HEK293 (cell line): ENCODE measurements at regions not wholly inside any gene's neighbourhood (a gene's known extent, or its start where the extent isn't known, plus 50 kb on each side); places are given as distances from the start of the nearest gene placed in this dataset.

Experiments
- EGR2 ChIP-seq: fragments of 450-650 bp; formaldehyde crosslinking; IDR thresholded peaks from 2 replicates; pipeline ENCODE4 v1.5.1; 2016; ENCODE audit warnings: low read depth, missing biosample characterization, missing genetic modification characterization
- KLF8 ChIP-seq: fragments of 450-650 bp; formaldehyde crosslinking; IDR thresholded peaks from 2 replicates; pipeline ENCODE4 v1.5.1; 2016; ENCODE audit warnings: missing biosample characterization, missing genetic modification characterization
- KLF9 ChIP-seq: fragments of 450-650 bp; formaldehyde crosslinking; IDR thresholded peaks from 2 replicates; pipeline ENCODE4 v1.5.1; 2016; ENCODE audit warnings: missing biosample characterization, missing genetic modification characterization, low read depth
- ZNF23 ChIP-seq: fragments of 450-650 bp; formaldehyde crosslinking; IDR thresholded peaks from 2 replicates; pipeline ENCODE4 v1.5.1; 2016; ENCODE audit warnings: missing biosample characterization, missing genetic modification characterization, borderline replicate concordance
- ZNF335 ChIP-seq: fragments of 450-650 bp; formaldehyde crosslinking; conservative IDR thresholded peaks from 2 replicates; pipeline ENCODE4 v1.5.1; 2016; ENCODE audit warnings: missing biosample characterization, missing genetic modification characterization
- ZNF555 ChIP-seq: fragments of 450-650 bp; formaldehyde crosslinking; conservative IDR thresholded peaks from 2 replicates; pipeline ENCODE4 v1.5.1; 2017; ENCODE audit warnings: missing biosample characterization, mild to moderate bottlenecking, missing genetic modification characterization, inconsistent platforms
- ZNF785 ChIP-seq: fragments of 450-650 bp; formaldehyde crosslinking; IDR thresholded peaks from 2 replicates; pipeline ENCODE4 v1.5.1; 2016; ENCODE audit warnings: missing biosample characterization, missing genetic modification characterization
- TF ChIP-seq, protein P1 (sequence below): fragments of 450-650 bp; formaldehyde crosslinking; IDR thresholded peaks from 2 replicates; pipeline ENCODE4 v1.5.1; 2016; ENCODE audit warnings: missing biosample characterization, missing genetic modification characterization
- TF ChIP-seq, protein P2 (sequence below): fragments of 450-650 bp; IDR thresholded peaks from 2 replicates; pipeline ENCODE4 v1.5.1; 2018; ENCODE audit warnings: missing biosample characterization, mild to moderate bottlenecking, missing genetic modification characterization

DNA sequence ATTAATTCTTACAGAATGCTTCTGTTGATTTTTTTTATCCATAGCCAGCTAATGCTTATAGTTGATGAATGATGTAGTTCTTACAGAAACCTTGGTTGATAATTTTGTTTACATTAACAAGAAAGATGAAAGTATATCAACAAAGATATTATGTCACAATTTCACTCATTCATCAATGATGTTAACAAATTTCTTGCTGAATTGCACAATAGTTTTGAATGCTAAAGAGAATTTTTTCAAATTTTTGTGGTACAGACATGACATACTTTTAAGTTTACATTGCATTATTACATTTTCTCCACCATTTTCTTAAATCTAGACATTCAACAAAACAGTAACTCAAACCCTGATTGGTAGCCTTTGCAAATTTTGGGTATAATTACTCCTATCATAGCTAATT, 236.3 kb downstream of the FOXD2 start:
- no peak for TF ChIP-seq ZNF785 (tag by site-specific recombination)
- TF ChIP-seq ZNF23 (tag by site-specific recombination): no peak
- TF ChIP-seq EGR2 (tag by site-specific recombination): no peak
- TF ChIP-seq, protein P1, sequence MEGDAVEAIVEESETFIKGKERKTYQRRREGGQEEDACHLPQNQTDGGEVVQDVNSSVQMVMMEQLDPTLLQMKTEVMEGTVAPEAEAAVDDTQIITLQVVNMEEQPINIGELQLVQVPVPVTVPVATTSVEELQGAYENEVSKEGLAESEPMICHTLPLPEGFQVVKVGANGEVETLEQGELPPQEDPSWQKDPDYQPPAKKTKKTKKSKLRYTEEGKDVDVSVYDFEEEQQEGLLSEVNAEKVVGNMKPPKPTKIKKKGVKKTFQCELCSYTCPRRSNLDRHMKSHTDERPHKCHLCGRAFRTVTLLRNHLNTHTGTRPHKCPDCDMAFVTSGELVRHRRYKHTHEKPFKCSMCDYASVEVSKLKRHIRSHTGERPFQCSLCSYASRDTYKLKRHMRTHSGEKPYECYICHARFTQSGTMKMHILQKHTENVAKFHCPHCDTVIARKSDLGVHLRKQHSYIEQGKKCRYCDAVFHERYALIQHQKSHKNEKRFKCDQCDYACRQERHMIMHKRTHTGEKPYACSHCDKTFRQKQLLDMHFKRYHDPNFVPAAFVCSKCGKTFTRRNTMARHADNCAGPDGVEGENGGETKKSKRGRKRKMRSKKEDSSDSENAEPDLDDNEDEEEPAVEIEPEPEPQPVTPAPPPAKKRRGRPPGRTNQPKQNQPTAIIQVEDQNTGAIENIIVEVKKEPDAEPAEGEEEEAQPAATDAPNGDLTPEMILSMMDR: no peak
- no peak for TF ChIP-seq ZNF335 (tag by site-specific recombination)
- no peak for TF ChIP-seq KLF8 (tag by site-specific recombination)
- TF ChIP-seq, protein P2, sequence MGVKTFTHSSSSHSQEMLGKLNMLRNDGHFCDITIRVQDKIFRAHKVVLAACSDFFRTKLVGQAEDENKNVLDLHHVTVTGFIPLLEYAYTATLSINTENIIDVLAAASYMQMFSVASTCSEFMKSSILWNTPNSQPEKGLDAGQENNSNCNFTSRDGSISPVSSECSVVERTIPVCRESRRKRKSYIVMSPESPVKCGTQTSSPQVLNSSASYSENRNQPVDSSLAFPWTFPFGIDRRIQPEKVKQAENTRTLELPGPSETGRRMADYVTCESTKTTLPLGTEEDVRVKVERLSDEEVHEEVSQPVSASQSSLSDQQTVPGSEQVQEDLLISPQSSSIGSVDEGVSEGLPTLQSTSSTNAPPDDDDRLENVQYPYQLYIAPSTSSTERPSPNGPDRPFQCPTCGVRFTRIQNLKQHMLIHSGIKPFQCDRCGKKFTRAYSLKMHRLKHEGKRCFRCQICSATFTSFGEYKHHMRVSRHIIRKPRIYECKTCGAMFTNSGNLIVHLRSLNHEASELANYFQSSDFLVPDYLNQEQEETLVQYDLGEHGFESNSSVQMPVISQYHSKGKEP (tag by site-specific recombination): no peak
- no peak for TF ChIP-seq ZNF555 (tag by site-specific recombination)
- no peak for TF ChIP-seq KLF9
